Mesenchymal stem cell (in vitro differentiated cells and primary cell): ENCODE measurements at regions not wholly inside any gene's neighbourhood (a gene's known extent, or its start where the extent isn't known, plus 50 kb on each side); places are given as distances from the start of the nearest gene placed in this dataset.
"Not testable (repeated sequence)": the region's sequence is repeated elsewhere in the genome, so short reads cannot be mapped to it uniquely, and the experiment has no call there.

Experiments
- DNase-seq: peaks from one replicate; pipeline ENCODE4 v3.0.0-alpha.2; 2013
- H2AFZ ChIP-seq: one replicate; pipeline ENCODE4 v1.6.1; 2013; ENCODE audit warnings: low read depth, mild to moderate bottlenecking, control low read depth, inconsistent platforms, low read length, moderate library complexity
- H2AK5ac ChIP-seq: 2 replicates; pipeline ENCODE4 v1.6.1; 2013; ENCODE audit warnings: low read length, moderate library complexity, mild to moderate bottlenecking, inconsistent platforms; ENCODE audit not compliant: severe bottlenecking
- H2BK120ac ChIP-seq: one replicate; pipeline ENCODE4 v1.6.1; 2013; ENCODE audit warnings: low read depth, mild to moderate bottlenecking, inconsistent platforms, low read length, moderate library complexity
- H2BK12ac ChIP-seq, 2 experiments: one replicate each; pipeline ENCODE4 v1.6.1; 2013; ENCODE audit warnings: inconsistent platforms in 2 of 2, low read length in 2 of 2, mild to moderate bottlenecking in 2 of 2, moderate library complexity in 2 of 2, control low read depth in 1 of 2
- H2BK15ac ChIP-seq: one replicate; pipeline ENCODE4 v1.6.1; 2013; ENCODE audit warnings: mild to moderate bottlenecking, low read depth, inconsistent platforms; ENCODE audit not compliant: poor library complexity, severe bottlenecking
- H2BK5ac ChIP-seq: 2 replicates; pipeline ENCODE4 v1.6.1; 2013; ENCODE audit warnings: low read depth, mild to moderate bottlenecking, low read length, control low read depth, inconsistent platforms; ENCODE audit not compliant: poor library complexity, severe bottlenecking
- H3K14ac ChIP-seq, 2 experiments: one replicate each; pipeline ENCODE4 v1.6.1; 2013; ENCODE audit warnings: inconsistent platforms in 2 of 2, low read length in 2 of 2, control low read depth in 1 of 2, mild to moderate bottlenecking in 1 of 2, moderate library complexity in 1 of 2
- H3K18ac ChIP-seq, 2 experiments: one replicate each; pipeline ENCODE4 v1.6.1; 2013; ENCODE audit warnings: inconsistent platforms in 2 of 2, low read length in 2 of 2, control low read depth in 1 of 2, low read depth in 1 of 2, mild to moderate bottlenecking in 1 of 2
- H3K23ac ChIP-seq, 2 experiments: one replicate each; pipeline ENCODE4 v1.6.1; 2013; ENCODE audit warnings: inconsistent platforms in 2 of 2, low read length in 2 of 2, mild to moderate bottlenecking in 2 of 2, moderate library complexity in 2 of 2, control low read depth in 1 of 2
- H3K27ac ChIP-seq: 2 replicates; pipeline ENCODE4 v1.5.1; 2013; ENCODE audit warnings: mild to moderate bottlenecking, moderate library complexity, low read length, control low read depth, inconsistent platforms; ENCODE audit not compliant: poor library complexity, severe bottlenecking
- H3K27me3 ChIP-seq, 2 experiments: 2 replicates each; pipeline versions ENCODE4 v1.6.1 to v1.7.0; 2013; ENCODE audit warnings: low read length in 2 of 2, mild to moderate bottlenecking in 2 of 2, moderate library complexity in 2 of 2, control low read depth in 1 of 2, inconsistent platforms in 1 of 2; ENCODE audit not compliant: control insufficient read depth in 1 of 2, insufficient read depth in 1 of 2
- H3K36me3 ChIP-seq, 2 experiments: 2 replicates each; pipeline versions ENCODE4 v1.6.1 to v1.7.0; 2013; ENCODE audit warnings: low read length in 2 of 2, control low read depth in 1 of 2, inconsistent platforms in 1 of 2, low read depth in 1 of 2, mild to moderate bottlenecking in 1 of 2; ENCODE audit not compliant: insufficient read depth in 2 of 2, control insufficient read depth in 1 of 2
- H3K4ac ChIP-seq, 2 experiments: one replicate each; pipeline ENCODE4 v1.6.1; 2013; ENCODE audit warnings: inconsistent platforms in 2 of 2, low read length in 2 of 2, mild to moderate bottlenecking in 2 of 2, moderate library complexity in 2 of 2, control low read depth in 1 of 2, low read depth in 1 of 2
- H3K4me1 ChIP-seq: 2 replicates; pipeline ENCODE4 v1.6.1; 2013; ENCODE audit warnings: low read depth, low read length, control low read depth; ENCODE audit not compliant: control insufficient read depth, insufficient read depth
- H3K4me2 ChIP-seq: 2 replicates; pipeline ENCODE4 v1.6.1; 2013; ENCODE audit warnings: low read length, mild to moderate bottlenecking, inconsistent platforms; ENCODE audit not compliant: poor library complexity, severe bottlenecking
- H3K4me3 ChIP-seq, 2 experiments: 2 replicates each; pipeline versions ENCODE4 v1.5.1 to v1.7.0; 2013; ENCODE audit warnings: low read length in 2 of 2, mild to moderate bottlenecking in 2 of 2, control low read depth in 1 of 2, low read depth in 1 of 2; ENCODE audit not compliant: insufficient read depth in 1 of 2
- H3K79me1 ChIP-seq: replicated peaks from 2 replicates; pipeline ENCODE4 v1.6.1; 2013; ENCODE audit warnings: mild to moderate bottlenecking, control low read depth, low read length, inconsistent platforms; ENCODE audit not compliant: poor library complexity, severe bottlenecking
- H3K9ac ChIP-seq: 2 replicates; pipeline ENCODE4 v1.7.0; 2013; ENCODE audit warnings: mild to moderate bottlenecking, low read length, moderate library complexity
- H3K9me3 ChIP-seq: 2 replicates; pipeline ENCODE4 v1.7.0; 2013; ENCODE audit warnings: mild to moderate bottlenecking, low read length; ENCODE audit not compliant: control insufficient read depth
- H4K8ac ChIP-seq: one replicate; pipeline ENCODE4 v1.6.1; 2013; ENCODE audit warnings: inconsistent platforms, mild to moderate bottlenecking, low read length, moderate library complexity
- H4K91ac ChIP-seq: one replicate; pipeline ENCODE4 v1.6.1; 2013; ENCODE audit warnings: mild to moderate bottlenecking, low read length, inconsistent platforms
- WGBS: methylation state at CpG from one replicate; pipeline ENCODE4 v1.1.7; 2013; ENCODE audit warnings: mixed read lengths; 5-methylcytosine and 5-hydroxymethylcytosine counted together

GRCh38 chr1:83457735-83458248 lies 541.1 kb downstream of the TTLL7 start:
- not testable (repeated sequence) for H2BK120ac ChIP-seq, H3K27me3 ChIP-seq, H3K79me1 ChIP-seq, H2AFZ ChIP-seq, H3K23ac ChIP-seq, H3K9me3 ChIP-seq, H3K36me3 ChIP-seq, H3K4me1 ChIP-seq, H2AK5ac ChIP-seq, H2BK5ac ChIP-seq, H4K8ac ChIP-seq, H3K9ac ChIP-seq, H3K18ac ChIP-seq, H3K4me3 ChIP-seq, H3K14ac ChIP-seq, H3K4me2 ChIP-seq, H2BK12ac ChIP-seq, H2BK15ac ChIP-seq, H4K91ac ChIP-seq, H3K27ac ChIP-seq, H3K4ac ChIP-seq
- WGBS = no CpG with 5 or more reads among the region's 1 CpG
- DNase-seq = peak; percentile 49

GRCh38 chr1:83457281-83457680 lies 541.7 kb downstream of the TTLL7 start:
- not testable (repeated sequence) for H3K9ac ChIP-seq, H2AFZ ChIP-seq, H3K36me3 ChIP-seq, H3K4me2 ChIP-seq, H3K27ac ChIP-seq, H3K4ac ChIP-seq, H3K4me3 ChIP-seq, H2BK5ac ChIP-seq, H3K79me1 ChIP-seq, H4K91ac ChIP-seq, H3K23ac ChIP-seq, H3K14ac ChIP-seq, DNase-seq, H2BK15ac ChIP-seq, H3K9me3 ChIP-seq, H2BK12ac ChIP-seq, H4K8ac ChIP-seq, H3K27me3 ChIP-seq, H3K18ac ChIP-seq, H2BK120ac ChIP-seq, H2AK5ac ChIP-seq, H3K4me1 ChIP-seq
- WGBS = 100% methylated on average over 1 of the region's 2 CpGs

- H3K79me1 ChIP-seq, H2BK5ac ChIP-seq, H3K4me2 ChIP-seq, H4K91ac ChIP-seq, DNase-seq, H2BK120ac ChIP-seq, H3K27me3 ChIP-seq, H2AK5ac ChIP-seq, H2BK15ac ChIP-seq, H2AFZ ChIP-seq, H3K23ac ChIP-seq, H2BK12ac ChIP-seq, H3K4me1 ChIP-seq, H3K36me3 ChIP-seq, H4K8ac ChIP-seq, H3K4ac ChIP-seq, H3K27ac ChIP-seq, H3K14ac ChIP-seq, H3K4me3 ChIP-seq, H3K9ac ChIP-seq, H3K18ac ChIP-seq, H3K9me3 ChIP-seq: not testable (repeated sequence)
- WGBS = no CpG with 5 or more reads among the region's 1 CpG
Observed at GRCh38 chr1:83455753-83456152, 543.2 kb downstream of the TTLL7 start.

- DNase-seq, H3K4me3 ChIP-seq, H3K9me3 ChIP-seq, H2BK120ac ChIP-seq, H4K91ac ChIP-seq, H3K9ac ChIP-seq, H2BK12ac ChIP-seq, H3K27ac ChIP-seq, H3K4me1 ChIP-seq, H3K4ac ChIP-seq, H2BK15ac ChIP-seq, H3K14ac ChIP-seq, H3K23ac ChIP-seq, H4K8ac ChIP-seq, H3K27me3 ChIP-seq, H2AK5ac ChIP-seq, H2BK5ac ChIP-seq, H3K4me2 ChIP-seq, H2AFZ ChIP-seq, H3K79me1 ChIP-seq, H3K18ac ChIP-seq, H3K36me3 ChIP-seq: not testable (repeated sequence)
- WGBS = no CpG with 5 or more reads among the region's 3 CpGs
Observed at GRCh38 chr1:83445873-83446272, 553.1 kb downstream of the TTLL7 start.
